ENCODE measurements at regions not wholly inside any gene's neighbourhood (a gene's known extent, or its start where the extent isn't known, plus 50 kb on each side); places are given as distances from the start of the nearest gene placed in this dataset.

DNA sequence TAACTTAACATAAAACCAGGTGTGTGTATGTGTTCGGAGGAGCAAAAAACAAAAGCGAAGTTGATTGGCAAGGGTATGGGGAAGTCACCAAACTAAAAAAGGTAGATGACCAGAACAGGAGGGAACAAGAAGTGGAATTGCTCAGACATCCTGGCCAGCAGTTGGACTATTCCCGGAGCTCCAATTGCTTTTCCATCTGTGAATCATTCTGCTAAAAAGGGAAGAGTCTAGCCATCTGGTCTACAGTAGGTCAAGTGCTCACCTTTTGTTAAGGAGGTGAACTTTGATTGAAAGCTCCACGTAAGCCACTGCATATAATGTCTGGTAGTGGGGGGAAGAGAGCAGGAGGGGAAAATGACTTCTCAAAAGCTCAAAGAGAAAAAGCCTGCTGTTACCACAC, 50.0 kb upstream of the BET1 start:
- no peak for DNase-seq (ENCODE audit: low read depth)
- no peak overlapping the region for H3K4me3 ChIP-seq (ENCODE audit: low read depth, low read length)
- TF ChIP-seq, protein P1, sequence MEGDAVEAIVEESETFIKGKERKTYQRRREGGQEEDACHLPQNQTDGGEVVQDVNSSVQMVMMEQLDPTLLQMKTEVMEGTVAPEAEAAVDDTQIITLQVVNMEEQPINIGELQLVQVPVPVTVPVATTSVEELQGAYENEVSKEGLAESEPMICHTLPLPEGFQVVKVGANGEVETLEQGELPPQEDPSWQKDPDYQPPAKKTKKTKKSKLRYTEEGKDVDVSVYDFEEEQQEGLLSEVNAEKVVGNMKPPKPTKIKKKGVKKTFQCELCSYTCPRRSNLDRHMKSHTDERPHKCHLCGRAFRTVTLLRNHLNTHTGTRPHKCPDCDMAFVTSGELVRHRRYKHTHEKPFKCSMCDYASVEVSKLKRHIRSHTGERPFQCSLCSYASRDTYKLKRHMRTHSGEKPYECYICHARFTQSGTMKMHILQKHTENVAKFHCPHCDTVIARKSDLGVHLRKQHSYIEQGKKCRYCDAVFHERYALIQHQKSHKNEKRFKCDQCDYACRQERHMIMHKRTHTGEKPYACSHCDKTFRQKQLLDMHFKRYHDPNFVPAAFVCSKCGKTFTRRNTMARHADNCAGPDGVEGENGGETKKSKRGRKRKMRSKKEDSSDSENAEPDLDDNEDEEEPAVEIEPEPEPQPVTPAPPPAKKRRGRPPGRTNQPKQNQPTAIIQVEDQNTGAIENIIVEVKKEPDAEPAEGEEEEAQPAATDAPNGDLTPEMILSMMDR (IDR thresholded peaks at IDR 0.05; ENCODE audit: insufficient read depth, low read depth, low read length): no peak

DNA sequence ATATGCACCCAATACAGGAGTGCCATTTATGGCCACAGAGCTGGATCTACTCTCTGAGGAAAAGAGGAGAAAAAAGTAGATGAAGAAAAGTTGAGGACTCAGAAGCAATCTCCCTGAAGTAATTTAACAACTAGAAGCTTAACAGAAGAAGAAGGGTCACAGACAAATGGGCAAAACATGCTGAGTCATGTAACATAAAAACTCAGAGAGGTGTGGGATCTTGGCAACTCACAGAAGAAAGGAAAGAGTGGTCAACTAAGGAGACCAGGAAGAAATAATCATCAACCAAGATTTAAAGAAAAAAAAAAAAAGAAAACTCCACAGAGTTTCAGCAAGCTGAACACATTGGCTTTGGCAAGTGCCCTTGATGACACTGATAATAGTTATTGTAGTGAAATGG, 51.8 kb upstream of the BET1 start:
- TF ChIP-seq, protein P1 (IDR thresholded peaks at IDR 0.05; ENCODE audit: insufficient read depth, low read depth, low read length): no peak
- H3K4me3 ChIP-seq (ENCODE audit: low read depth, low read length): no peak overlapping the region
- DNase-seq (ENCODE audit: low read depth): peak; percentile 55

DNA sequence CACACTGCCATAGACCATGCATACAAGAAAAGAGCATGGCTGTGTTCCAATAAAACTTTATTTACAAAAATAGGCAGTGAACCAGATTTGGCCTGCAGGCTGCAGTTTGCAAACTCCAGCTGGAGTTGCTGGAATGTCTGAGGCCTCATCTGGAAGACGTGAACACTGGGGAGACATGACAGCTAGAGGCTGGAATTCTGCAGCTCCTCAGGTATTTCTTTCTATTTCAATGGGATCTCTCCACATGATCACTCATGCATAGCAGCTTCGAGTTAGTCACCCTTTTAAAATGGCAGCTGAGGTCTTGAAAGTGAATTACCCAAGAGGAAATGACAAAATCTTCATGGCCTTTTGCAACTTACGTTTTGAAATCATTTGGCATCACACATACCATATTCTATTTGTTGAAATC, 52.6 kb upstream of the BET1 start:
- DNase-seq (ENCODE audit: low read depth): peak; percentile 90
- no peak overlapping the region for H3K4me3 ChIP-seq (ENCODE audit: low read depth, low read length)
- TF ChIP-seq, protein P1 (IDR thresholded peaks at IDR 0.05; ENCODE audit: insufficient read depth, low read depth, low read length): no peak

DNA sequence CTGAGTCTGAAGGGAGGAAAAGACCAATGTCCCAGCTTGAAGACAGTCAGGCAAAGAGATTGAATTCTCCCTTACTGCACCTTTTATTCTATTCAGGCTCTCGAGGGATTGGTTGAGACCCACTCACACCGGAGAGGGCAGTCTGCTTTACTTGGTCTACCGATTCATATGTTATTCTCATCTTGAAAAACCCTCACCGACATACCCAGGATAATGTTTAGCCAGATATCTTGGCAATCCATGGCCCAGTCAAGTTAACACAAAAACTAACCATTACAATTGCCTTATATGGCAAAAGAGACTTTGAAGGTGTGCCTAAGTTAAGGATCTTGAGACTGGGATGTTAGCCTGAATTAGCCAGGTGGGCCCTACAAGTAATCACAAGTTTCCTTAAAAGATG, 53.8 kb upstream of the BET1 start:
- TF ChIP-seq, protein P1 (IDR thresholded peaks at IDR 0.05; ENCODE audit: insufficient read depth, low read depth, low read length): no peak
- DNase-seq (ENCODE audit: low read depth): no peak

DNA sequence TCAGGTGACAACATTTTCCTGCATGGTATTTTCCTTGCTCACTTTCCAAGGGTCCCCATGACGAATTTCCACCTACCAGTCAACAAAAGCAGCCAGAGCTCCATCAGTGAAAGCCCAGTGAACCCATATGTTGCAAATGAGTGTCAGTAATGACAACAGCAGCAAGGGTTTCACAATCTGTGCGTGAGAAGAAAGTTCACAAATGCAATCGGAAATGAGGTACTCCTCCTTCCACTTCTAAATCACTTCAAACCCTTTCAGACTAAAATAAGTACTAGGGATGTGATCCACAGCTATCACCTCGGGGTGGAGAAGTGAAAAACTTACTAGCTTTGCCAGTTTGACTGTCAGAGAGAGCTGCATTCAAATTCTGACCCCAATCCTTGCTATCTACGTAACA, 55.6 kb upstream of the BET1 start:
- TF ChIP-seq, protein P1 (IDR thresholded peaks at IDR 0.05; ENCODE audit: insufficient read depth, low read depth, low read length): no peak
- peak; percentile 93 for DNase-seq (ENCODE audit: low read depth)
- H3K4me3 ChIP-seq (ENCODE audit: low read depth, low read length): no peak overlapping the region

More for the DNA sequence above, 53.8 kb upstream of the BET1 start:
- H3K4me3 ChIP-seq (ENCODE audit: low read depth, low read length): no peak overlapping the region

DNA sequence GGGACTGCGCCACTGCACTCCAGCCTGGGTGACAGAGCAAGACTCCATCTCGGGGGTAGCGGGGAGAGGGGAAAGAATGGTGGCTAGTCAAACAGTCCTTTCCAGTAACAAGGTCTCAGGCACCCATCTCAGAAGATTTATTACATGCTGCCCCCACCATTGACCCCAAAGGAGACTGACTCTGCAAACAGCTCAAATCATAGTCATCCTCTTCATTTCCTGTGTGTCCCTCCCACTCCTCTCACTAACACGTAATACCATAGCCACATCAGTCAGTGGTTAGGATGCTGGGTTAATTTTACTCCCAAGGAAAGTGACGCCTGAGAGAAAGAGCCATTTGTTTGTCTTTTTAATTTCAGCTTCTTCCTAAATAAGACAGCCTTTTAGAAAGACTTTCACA, 56.6 kb upstream of the BET1 start:
- peak; percentile 74 for DNase-seq (ENCODE audit: low read depth)
- TF ChIP-seq, protein P1 (IDR thresholded peaks at IDR 0.05; ENCODE audit: insufficient read depth, low read depth, low read length): no peak
- H3K4me3 ChIP-seq (ENCODE audit: low read depth, low read length): no peak overlapping the region

DNA sequence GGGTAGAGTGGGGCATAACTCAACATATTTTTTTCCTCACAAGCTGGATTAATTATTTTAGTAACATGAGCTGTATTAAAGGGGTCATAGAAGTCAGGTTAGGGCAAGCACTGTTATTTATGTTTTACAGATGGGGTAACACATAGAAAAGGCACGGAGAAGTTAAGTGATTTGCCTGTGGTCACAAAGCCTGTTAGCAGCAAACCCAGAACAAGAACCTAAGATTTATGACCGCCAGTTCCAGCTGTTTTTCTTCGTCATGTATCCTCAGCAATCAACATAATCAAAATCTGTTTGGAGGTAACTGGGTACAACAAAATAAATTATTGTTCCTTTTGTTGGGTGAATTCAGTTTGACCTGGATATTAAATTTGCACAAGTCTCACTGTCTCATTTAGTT, 57.2 kb upstream of the BET1 start:
- no peak overlapping the region for H3K4me3 ChIP-seq (ENCODE audit: low read depth, low read length)
- TF ChIP-seq, protein P1 (IDR thresholded peaks at IDR 0.05; ENCODE audit: insufficient read depth, low read depth, low read length): no peak
- DNase-seq (ENCODE audit: low read depth): peak; percentile 58
